ENCODE measurements at regions not wholly inside any gene's neighbourhood (a gene's known extent, or its start where the extent isn't known, plus 50 kb on each side); places are given as distances from the start of the nearest gene placed in this dataset.

DNA sequence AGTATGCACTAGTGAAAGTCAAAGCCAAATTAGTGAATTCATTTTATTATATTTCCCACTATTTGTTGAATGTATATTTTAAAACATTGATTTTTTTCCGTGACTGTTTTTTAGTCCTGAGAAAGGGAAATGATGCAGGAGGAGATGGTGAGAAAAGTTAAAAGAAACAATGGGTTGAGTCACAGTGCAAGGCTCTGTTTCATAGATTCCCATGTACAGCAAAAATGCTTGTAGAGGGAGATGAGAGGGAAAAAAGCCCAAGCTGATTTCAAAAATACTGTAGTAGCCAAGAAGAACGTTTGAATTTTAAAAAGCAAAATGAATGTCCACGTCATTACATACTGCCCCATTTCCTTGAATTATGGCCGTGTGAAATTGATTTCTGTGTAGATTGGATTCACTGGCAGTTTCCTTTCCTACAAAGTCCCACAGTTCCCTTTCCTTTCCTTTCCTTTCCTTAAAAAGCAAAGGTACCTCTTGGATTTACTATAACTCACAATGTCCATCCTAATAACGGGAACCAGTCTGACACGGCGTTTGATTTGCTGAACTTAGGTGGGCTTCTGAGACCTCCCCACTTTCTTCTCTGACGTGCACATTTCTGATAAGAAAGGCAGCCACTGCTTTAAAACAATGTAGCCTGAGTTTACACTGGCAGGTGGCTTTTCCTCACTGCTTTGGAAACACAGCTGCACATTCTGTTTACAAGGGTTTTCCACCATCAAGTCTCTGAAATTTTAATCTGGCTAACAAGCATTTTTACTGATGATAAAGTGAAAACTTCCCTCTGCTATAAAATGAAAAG lies 63.7 kb downstream of the SPCS3 start:
- Mint-ChIP-seq H3K27ac (no peak overlapping the region), H3K9me3 (no peaks in the 10 kb centered on the region), H3K36me3 (no peaks in the 10 kb centered on the region)
- DNase-seq (ENCODE audit: low spot score in 2 of 2): no peak
- ATAC-seq: no peak

DNA sequence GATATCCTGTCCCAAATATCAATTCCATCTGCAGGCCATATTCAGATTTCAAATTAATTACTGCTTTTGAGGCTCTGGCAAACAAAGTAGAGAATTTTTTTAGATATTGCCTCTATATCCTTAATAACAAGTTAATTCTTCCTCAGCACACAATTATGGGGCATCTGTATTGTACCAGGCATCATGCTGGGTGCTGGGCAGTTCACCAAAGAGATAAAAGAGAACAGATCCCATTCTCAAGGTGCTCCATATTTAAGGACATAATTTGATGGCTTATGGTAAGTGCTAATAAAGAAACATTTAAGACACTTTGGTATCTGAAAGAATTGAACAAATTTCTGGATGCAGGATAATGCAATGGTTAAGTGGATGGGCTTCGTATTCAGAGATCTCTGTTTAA lies 65.8 kb downstream of the SPCS3 start:
- DNase-seq (ENCODE audit: low spot score in 2 of 2) (no peak), ATAC-seq (no peak)
- H3K27ac Mint-ChIP-seq: no peak overlapping the region
- H3K9me3 Mint-ChIP-seq: no peaks in the 10 kb centered on the region
- no peaks in the 10 kb centered on the region for H3K36me3 Mint-ChIP-seq

- H3K27ac Mint-ChIP-seq: no peak overlapping the region
- DNase-seq (ENCODE audit: low spot score in 2 of 2) (no peak), ATAC-seq (no peak)
- H3K36me3 Mint-ChIP-seq: no peaks in the 10 kb centered on the region
- no peaks in the 10 kb centered on the region for H3K9me3 Mint-ChIP-seq
These were observed 67.8 kb downstream of the SPCS3 start for GRCh38 chr4:176387571-176387970.

DNA sequence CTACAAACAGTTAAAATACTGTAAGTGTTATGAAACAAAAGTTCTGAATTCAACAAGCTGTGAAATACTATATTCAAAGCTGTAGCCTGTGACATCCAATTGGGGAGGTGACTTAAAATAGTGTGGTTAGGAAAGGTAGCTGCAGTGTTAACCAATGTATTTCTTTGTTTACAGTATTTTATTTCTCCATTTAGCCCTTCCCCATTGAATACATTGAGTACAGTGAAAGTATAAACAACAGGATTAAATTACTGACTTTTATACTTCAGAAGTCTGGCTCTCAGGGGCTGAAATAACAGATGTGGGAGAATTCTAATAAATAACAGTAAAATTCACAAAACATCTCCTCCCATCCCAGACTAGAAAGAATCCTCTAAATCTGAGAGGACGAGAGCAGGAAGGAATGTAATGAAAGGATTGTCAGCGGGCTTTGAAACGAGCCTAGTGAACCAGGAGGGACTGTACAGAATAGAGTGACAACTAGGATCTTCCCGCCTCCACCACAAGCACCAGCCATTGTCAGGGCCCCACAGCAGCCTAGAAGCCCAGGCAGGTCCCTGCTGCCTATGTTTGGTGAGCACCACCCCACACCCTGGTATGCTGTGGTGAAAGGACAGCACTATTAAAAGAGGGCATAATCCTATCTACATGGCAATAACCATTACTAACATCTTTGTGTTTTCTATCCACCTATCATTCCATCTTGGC lies 73.7 kb downstream of the SPCS3 start:
- no peaks in the 10 kb centered on the region for H3K36me3 Mint-ChIP-seq
- H3K9me3 Mint-ChIP-seq: peaks cover 8 to 9% of the 10 kb centered on the region in 2 donors
- no peak for DNase-seq (ENCODE audit: low spot score in 2 of 2)
- ATAC-seq: no peak
- H3K27ac Mint-ChIP-seq: no peak overlapping the region

DNA sequence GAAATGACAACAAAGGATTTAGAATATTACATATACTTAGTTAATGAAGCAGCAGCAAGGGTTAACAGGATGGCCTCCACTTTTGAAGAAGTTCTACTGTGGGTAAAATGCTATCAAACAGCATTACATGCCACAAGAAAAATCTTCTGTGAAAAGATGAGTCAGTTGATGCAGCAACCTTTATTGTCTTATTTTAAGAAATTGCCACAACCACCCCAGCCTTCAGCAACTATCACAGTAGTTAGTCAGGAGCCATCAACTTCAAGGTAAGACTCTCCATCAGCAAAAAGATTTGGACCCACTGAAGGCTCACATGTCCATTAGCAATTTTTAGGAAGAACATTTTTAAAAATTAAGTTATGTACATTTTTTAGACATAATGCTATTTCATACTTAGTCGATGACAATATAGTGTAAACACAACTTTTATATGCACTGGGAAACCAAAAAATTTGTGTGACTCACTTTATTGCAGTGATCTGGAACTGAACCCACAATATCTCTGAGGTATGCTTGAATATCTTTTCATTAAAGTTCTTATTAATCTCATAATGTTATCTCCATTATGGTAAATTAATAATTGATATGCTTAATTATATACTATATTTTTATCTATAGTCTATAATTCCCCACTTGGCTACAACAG lies 81.2 kb downstream of the SPCS3 start:
- peaks cover 15% of the 10 kb centered on the region in 2 donors for H3K9me3 Mint-ChIP-seq
- H3K27ac Mint-ChIP-seq: no peak overlapping the region
- DNase-seq (ENCODE audit: low spot score in 2 of 2) (no peak), ATAC-seq (no peak)
- no peaks in the 10 kb centered on the region for H3K36me3 Mint-ChIP-seq

DNA sequence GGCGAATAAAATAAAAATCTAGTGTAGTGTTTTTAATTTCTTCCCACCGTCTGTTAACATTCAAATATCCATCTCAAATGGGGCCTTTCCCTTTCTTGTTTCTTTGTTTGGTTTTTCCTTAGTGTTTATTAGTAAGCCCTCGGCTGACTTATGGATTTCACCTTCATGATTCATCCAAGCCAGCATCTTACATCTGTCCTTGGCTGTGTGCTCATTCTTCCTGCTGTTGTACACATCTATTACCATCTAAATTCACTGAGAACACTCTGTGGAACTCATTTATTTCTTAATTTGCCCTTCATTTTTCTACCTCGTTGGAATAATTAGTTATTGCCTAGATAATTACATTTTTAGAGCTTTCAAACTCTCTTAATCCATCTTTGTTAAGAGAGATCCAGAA lies 84.9 kb downstream of the SPCS3 start:
- DNase-seq (ENCODE audit: low spot score in 2 of 2) (no peak), ATAC-seq (no peak)
- Mint-ChIP-seq H3K27ac (no peak overlapping the region), H3K9me3 (peaks cover under 1 to 7% of the 10 kb centered on the region in 2 donors), H3K36me3 (no peaks in the 10 kb centered on the region)

DNA sequence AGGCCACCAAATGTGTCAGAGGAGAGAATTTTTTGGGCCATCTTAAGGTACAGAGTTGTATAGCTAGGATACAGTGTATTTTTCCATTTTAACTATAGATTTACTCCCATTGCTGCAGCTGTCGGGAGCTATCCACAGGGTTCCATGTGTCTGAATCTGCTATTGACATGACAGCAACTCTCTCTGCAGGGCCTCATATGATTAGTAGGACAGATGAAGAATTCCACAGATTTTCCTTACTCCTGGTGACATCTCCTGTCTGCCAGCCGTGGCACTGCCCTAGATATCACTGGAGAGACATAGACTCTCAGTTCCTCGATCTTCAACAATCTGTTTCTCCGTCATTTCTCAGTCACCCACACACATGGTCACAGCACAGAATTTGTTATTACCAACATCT lies 86.5 kb downstream of the SPCS3 start:
- H3K36me3 Mint-ChIP-seq: no peaks in the 10 kb centered on the region
- ATAC-seq: no peak
- peaks cover 0 to 4% of the 10 kb centered on the region in 2 donors for H3K9me3 Mint-ChIP-seq
- DNase-seq (ENCODE audit: low spot score in 2 of 2): no peak
- H3K27ac Mint-ChIP-seq: no peak overlapping the region

DNA sequence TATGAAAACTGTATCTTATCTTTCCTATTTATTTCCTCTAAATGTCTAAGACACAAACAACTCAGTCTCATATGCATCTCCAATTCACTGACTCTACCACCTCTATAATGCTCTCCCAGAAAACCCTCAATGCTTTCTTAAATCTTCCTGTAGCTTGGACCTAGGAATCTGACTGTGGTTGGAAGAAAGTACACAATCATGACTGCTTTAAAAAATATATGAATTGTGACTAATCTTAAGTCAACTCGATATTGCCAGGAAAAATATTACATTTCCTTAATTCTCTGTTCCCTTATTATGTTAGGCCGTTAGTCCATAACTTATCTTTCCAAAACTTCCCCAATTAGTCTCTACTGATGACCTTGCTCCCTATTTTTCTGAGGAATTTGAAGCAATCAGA lies 87.0 kb downstream of the SPCS3 start:
- Mint-ChIP-seq H3K36me3 (no peaks in the 10 kb centered on the region), H3K27ac (no peak overlapping the region), H3K9me3 (peaks cover 0 to 7% of the 10 kb centered on the region in 2 donors)
- ATAC-seq (no peak), DNase-seq (ENCODE audit: low spot score in 2 of 2) (no peak)

DNA sequence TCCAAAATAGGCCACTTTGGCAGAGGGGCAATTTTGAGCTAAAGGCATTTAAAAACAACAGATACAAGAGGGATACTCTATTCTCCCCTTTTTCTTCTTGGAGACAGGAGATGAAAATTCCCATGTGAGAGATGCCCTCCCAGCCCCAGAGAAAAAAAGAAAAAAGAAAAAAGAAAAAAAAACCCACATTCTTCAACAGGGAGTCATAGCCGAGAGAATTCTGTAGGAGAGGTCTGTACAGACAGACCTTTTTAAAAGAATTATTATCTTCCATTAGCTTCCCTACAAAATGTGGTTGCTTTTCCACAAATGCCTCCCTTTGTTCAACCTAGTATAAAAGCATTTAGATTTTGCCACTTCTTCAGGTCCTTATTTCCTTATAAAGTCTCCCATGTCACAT lies 89.9 kb downstream of the SPCS3 start:
- Mint-ChIP-seq H3K9me3 (peaks cover 0 to 6% of the 10 kb centered on the region in 2 donors), H3K27ac (no peak overlapping the region)

GRCh38 chr4:176413171-176413570 lies 93.4 kb downstream of the SPCS3 start:
- H3K27ac Mint-ChIP-seq: no peak overlapping the region
- H3K9me3 Mint-ChIP-seq: peaks cover 0 to 7% of the 10 kb centered on the region in 2 donors
- no peaks in the 10 kb centered on the region for H3K36me3 Mint-ChIP-seq
- ATAC-seq: no peak
- no peak for DNase-seq (ENCODE audit: low spot score in 2 of 2)

More for the DNA sequence above, 89.9 kb downstream of the SPCS3 start:
- DNase-seq (ENCODE audit: low spot score in 2 of 2) (no peak), ATAC-seq (no peak)
- no peaks in the 10 kb centered on the region for H3K36me3 Mint-ChIP-seq

DNA sequence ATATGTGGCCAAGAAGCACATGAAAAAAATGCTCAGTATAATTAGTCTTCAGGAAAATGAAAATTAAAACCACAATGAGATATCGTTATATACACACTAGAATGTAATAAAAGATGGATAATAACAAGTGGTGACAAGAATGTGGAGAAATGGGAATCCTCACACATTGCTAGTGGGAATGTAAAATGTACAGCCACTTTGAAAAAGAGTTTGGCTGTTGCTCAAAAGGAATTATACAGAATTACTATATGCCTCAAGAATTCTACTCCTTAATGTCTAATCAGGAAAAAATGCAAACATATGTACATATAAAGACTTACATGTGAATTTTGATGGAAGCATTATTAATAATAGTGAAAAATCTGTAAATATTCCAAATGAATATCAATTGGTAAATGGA lies 102.2 kb downstream of the SPCS3 start:
- no peak overlapping the region for H3K27ac Mint-ChIP-seq
- ATAC-seq (no peak), DNase-seq (ENCODE audit: low spot score in 2 of 2) (no peak)
- H3K36me3 Mint-ChIP-seq: no peaks in the 10 kb centered on the region
- H3K9me3 Mint-ChIP-seq: peaks cover 0 to 3% of the 10 kb centered on the region in 2 donors

- no peak for DNase-seq (ENCODE audit: low spot score in 2 of 2)
- no peak for ATAC-seq
- H3K27ac Mint-ChIP-seq: no peak overlapping the region
- no peaks in the 10 kb centered on the region for H3K9me3 Mint-ChIP-seq
- no peaks in the 10 kb centered on the region for H3K36me3 Mint-ChIP-seq
These were observed 102.7 kb downstream of the SPCS3 start for GRCh38 chr4:176422511-176422910.

DNA sequence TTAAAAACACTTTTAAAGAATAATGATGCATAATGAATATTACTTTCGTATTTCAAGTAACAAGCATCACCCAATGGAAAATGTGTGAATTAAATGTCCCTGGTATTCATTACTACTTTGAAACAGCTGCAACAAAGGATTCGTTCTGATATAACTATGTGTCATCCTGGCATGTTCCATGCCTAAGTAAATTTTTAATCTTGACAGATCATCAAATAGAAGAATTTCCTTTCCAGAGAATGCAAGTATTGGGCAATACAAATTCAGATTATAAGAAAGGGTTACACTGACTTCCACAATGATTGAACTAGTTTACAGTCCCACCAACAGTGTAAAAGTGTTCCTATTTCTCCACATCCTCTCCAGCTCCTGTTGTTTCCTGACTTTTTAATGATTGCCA lies 105.3 kb downstream of the SPCS3 start:
- DNase-seq (ENCODE audit: low spot score in 2 of 2) (no peak), ATAC-seq (no peak)
- Mint-ChIP-seq H3K27ac (no peak overlapping the region), H3K36me3 (no peaks in the 10 kb centered on the region), H3K9me3 (no peaks in the 10 kb centered on the region)

DNA sequence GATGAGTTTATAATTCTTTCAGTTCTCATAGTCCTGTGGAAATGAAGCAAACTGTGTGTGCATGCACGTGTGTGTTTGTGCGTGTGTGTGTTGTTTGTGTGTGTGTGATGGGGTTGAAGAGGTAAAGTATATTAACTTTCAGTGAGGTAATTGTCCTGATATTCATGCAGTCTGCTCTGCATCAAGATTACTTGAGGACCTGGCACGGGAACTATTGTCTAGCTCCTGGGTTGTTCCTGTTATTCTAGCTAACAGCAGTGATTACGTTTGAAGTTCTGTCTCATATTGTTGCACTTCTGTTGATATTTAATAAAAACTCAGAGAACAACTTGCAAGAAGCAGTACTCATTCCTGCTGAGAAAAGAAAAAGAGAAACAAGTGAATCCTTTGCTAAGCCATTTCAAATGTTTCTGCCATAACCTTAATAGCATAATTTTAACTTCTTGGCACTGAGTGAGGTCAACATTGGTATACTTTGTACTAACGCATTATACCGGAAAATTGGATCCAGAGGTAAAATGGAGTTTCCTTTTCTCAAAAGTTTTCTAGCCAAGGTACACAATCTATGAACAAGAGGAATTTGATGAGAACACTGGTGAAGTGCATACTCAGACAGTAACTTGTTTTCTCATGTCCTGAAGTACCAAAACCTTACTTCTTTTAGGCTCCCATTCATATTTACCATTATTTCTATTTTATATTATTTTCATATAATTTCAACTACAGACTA lies 113.2 kb downstream of the SPCS3 start:
- peaks cover 0 to 5% of the 10 kb centered on the region in 2 donors for H3K9me3 Mint-ChIP-seq
- no peaks in the 10 kb centered on the region for H3K36me3 Mint-ChIP-seq
- no peak overlapping the region for H3K27ac Mint-ChIP-seq
- DNase-seq (ENCODE audit: low spot score in 2 of 2): no peak
- ATAC-seq: no peak

GRCh38 chr4:176433983-176434382 lies 114.2 kb downstream of the SPCS3 start:
- DNase-seq (ENCODE audit: low spot score in 2 of 2): no peak
- Mint-ChIP-seq H3K36me3 (no peaks in the 10 kb centered on the region), H3K9me3 (peaks cover 0 to 5% of the 10 kb centered on the region in 2 donors), H3K27ac (no peak overlapping the region)
- no peak for ATAC-seq

DNA sequence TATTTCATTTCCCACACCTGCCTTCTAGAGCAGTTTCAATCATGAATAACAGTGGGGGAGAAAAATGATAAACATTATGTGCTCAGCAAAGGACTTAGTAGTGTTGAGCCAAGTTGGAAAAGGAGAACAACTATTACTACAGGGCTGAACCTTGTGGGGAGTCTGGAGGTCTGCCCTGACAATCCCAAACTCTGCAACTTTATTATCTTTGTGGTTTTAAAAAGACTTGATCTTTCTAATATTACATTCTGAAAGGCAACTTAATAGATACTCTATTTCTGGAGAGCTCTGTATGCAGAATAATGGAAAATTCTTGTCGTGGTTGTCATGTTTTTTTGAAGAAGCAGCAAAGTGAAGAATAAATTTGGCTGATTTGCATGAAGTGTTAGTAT lies 116.1 kb downstream of the SPCS3 start:
- ATAC-seq (no peak), DNase-seq (ENCODE audit: low spot score in 2 of 2) (no peak)
- H3K36me3 Mint-ChIP-seq: no peaks in the 10 kb centered on the region
- H3K27ac Mint-ChIP-seq: no peak overlapping the region
- peaks cover 0 to 5% of the 10 kb centered on the region in 2 donors for H3K9me3 Mint-ChIP-seq
